ENCODE measurements at regions not wholly inside any gene's neighbourhood (a gene's known extent, or its start where the extent isn't known, plus 50 kb on each side); places are given as distances from the start of the nearest gene placed in this dataset.

- no peak for DNase-seq
These were observed 69.4 kb downstream of the TOMM20 start for GRCh38 chr1:235059221-235059620.

DNA sequence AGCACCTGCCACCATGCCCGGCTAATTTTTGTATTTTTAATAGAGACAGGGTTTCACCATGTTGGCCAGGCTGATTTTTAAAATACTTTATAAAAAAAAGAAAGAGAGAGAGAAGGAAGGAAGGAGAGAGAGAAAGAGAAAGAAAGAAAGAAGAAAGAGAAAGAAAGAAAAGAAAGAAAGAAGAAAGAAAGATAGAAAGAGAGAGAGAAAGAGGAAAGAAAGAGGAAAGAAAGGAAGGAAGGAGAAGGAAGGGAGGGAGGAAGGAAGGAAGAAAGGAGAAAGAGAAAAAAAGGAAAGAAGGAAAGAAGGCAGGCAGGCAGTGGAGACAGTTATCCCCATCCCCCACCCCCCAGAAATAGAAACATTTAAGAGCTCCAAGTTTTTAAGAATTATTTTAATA, 69.9 kb downstream of the TOMM20 start:
- DNase-seq, result no peak

DNA sequence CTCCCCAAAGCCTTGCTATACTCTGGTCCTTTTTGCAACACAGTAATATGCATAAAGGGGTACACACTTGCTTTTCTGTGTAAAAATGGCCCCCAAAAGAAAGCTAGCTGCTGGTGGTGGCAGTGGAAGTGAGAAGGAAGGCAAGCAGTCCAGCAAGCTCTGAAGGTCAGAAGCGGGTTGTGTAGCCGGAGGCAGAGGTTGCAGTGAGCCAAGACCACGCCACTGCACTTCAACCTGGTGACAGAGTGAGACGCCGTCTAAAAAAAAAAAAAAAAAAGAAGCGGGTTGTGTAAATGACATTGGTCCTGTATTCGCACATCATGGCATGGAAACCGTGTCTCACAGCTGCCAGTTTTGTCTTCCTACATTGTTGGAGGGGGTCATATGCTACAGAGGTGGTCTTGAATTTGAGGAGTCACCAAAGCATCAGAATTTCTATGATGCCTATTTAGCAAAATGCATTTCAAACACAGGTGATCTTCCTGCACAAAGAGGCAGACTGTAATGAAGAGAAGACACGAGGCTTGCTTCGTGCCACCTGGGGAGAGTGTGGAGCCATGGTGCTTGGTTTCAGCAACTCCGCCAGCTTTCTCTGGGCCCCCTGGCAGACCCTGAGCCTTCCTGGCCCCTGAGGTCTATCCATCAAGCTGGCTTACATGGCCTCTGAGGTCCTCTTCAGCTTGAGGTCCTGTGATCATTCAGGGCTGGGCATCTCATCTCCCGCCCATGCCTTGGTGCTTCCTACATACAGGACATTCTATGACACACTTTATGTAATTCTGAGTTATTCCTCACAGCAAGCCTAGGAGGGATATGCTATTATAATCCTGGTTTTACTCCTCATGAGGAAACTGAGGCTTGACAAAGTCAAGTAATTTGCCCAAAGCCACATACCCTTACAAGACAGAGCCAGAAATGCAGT, 71.0 kb downstream of the TOMM20 start:
- no peak for DNase-seq

GRCh38 chr1:235056937-235057336, 71.7 kb downstream of the TOMM20 start:
- DNase-seq, result no peak

- no peak for DNase-seq
These were observed 73.7 kb downstream of the TOMM20 start for GRCh38 chr1:235054936-235055335.

GRCh38 chr1:235054466-235054865, 74.2 kb downstream of the TOMM20 start:
- DNase-seq, result no peak

DNA sequence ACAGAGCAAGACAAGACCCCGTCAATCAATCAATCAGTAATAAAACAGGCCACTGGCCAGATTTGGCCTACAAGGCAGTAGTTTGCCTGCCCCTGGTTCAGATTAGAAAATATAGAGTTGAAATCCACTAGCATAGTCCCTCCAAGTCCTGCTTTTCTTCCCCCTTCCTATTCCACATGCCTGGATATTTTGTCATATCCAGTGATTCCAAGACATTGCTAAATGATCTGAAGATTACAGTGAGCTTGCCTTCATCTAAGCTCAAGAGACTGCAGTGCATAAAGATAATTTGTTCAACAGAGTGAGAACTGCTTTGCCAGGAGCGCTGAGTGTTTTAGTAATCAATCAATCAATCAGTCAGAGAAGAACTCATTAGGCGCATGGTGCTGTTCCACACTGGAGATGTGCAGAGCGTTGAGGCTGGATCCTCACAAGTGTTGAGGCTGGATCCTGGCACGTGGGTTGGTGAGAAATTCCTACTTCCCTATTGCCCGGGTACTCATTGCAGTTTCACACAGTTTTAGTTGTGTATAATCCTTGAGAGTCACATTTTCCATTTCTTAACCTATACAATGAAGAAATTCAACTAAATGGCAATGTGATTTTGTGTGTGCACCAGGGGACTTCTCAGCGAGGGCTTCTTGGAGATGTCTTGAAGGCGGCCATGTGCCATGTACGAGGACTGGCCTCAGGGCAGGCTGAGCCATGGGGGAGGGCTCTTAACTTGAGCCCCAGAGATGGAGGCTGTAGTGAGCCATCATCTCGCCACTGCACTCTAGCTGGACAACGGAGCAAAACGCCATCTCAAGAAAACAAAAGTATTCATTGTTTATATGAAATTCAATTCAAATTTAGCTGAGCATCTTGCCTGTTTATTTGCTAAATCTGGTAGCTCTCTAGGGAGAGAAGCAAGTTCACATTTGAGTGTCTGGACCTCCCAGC, 76.3 kb downstream of the TOMM20 start:
- no peak for DNase-seq

- no peak for DNase-seq
These were observed 77.1 kb downstream of the TOMM20 start for GRCh38 chr1:235051521-235051920.

- DNase-seq, result no peak
These were observed 77.7 kb downstream of the TOMM20 start for GRCh38 chr1:235050911-235051360.

GRCh38 chr1:235049716-235050378, 78.8 kb downstream of the TOMM20 start:
- DNase-seq, result peak; percentile 55

DNA sequence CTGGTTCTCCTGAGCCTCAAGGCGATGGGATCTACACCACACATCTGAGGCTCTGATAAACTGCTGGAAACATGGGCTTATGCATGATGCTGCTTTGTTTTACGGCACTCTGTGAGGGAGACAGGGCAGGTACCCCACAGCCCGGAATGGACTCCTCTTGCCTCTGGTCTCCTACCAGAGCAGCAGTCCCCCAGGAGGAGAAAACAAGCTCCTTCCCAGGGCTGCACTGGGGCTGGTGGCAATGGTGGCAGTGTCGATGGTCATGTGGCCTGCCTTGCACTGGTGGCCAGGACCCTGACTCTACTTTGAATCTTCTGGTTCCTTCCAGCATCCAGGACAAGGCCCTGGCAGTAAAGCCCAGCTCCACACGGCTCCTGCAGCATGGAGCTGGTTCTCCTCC, 79.4 kb downstream of the TOMM20 start:
- no peak for DNase-seq

- no peak for DNase-seq
These were observed 81.2 kb downstream of the TOMM20 start for GRCh38 chr1:235047331-235047871.

DNA sequence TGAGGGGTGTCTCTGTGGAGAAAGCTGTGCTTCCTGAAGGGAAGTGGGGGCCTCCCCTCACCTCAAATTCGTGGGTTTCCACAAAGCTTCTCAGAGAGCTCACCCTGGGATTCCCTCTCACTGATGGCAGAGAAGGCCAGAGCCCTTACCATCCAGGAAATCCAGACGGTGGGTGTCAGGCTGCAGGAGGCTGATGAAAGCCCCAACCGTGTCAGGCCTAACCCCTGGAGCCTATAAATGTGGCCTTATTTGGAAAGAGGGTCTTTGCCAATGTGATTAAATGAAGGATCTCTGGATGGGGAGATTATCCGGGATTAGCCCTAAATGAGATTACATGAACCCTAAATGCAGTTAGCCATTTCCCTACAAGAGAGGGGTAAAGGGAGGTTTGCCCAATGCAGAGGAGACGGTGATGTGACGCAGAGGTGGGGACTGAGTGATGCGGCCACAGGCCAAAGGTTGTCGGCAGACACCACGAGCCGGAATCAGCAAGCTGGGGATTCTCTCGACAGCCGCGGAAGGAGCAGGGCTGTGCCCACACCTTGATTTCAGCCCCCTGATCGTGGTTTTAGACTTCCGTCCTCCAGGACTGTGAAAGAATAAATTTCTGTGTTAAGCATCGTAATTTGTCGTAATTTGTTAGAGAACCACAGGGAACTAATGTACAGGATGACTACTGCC, 82.6 kb downstream of the TOMM20 start:
- DNase-seq, result no peak

GRCh38 chr1:235045034-235045690, 83.5 kb downstream of the TOMM20 start:
- DNase-seq, result no peak

DNA sequence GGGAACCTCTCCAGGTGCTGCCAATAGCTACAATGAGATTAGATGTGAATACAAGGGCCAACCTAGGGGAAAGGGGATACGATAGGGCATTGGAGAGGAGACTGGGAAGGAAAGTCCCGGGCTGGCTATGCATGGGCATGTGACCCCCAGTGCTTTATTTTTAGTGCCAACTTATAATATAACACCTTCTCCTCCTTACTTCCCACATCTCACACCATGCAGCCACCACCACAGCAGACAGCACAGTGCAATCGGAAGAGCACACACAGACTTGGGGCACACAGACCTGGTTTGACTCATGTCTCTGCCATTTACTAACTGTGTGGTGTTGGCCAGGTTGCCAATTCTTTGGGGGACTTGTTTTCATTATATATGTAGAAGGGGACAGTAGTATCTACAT, 85.4 kb downstream of the TOMM20 start:
- no peak for DNase-seq

GRCh38 chr1:235038701-235039100, 89.9 kb downstream of the TOMM20 start:
- no peak for DNase-seq

GRCh38 chr1:235035928-235036327, 92.7 kb downstream of the TOMM20 start:
- DNase-seq, result no peak

- DNase-seq, result no peak
These were observed 97.6 kb downstream of the TOMM20 start for GRCh38 chr1:235030919-235031596.

DNA sequence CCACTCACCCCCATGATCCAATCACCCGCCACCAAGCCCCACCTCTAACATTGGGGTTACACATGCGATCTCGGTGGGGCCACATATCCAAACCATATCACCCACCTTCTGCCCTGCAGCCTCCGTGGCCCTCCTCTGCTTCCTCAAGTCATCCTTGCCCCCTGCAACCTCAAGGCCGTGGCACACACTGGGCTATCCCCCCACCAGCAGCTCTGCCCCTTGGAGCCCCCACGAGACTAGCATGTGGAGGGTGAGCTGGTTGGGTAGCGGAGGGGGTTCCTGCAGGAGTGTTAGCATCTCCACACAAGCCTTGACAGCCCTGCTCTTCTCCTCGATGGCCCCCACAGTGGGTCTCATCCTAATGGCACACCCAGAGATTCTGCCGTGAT, 100.8 kb downstream of the TOMM20 start:
- no peak for DNase-seq

- no peak for DNase-seq
These were observed 101.4 kb downstream of the TOMM20 start for GRCh38 chr1:235027076-235027861.

Measured in kidney glomerular epithelial cell (primary cell).